ENCODE measurements at regions not wholly inside any gene's neighbourhood (a gene's known extent, or its start where the extent isn't known, plus 50 kb on each side); places are given as distances from the start of the nearest gene placed in this dataset.
"Not testable (repeated sequence)": the region's sequence is repeated elsewhere in the genome, so short reads cannot be mapped to it uniquely, and the experiment has no call there.

DNA sequence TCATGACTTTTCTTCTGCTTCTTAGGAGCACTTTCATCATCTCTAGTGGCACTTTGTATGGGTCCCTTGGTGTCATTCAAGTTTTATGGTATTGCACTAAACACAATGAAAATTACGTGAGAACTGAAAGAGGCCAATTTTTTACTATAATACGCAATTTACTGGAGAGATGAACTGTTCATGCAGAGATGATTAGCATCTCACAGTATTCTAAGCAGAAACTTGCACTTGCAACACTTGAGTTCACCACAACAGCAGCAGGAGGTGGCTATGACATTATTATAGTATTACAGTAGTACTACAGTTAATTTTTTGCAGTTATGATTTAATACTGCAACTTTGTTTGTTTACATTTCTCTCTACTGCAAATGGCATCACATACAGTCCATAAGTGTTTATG, 793.1 kb upstream of the CRIM1 start:
- no peak for DNase-seq (ENCODE audit: low read depth in 2 of 2)

- DNase-seq (ENCODE audit: low read depth in 2 of 2) = no peak
These were observed 807.4 kb upstream of the CRIM1 start for GRCh38 chr2:35548171-35548570.

- DNase-seq (ENCODE audit: low read depth in 2 of 2) = no peak
These were observed 810.3 kb upstream of the CRIM1 start for GRCh38 chr2:35545301-35545700.

DNA sequence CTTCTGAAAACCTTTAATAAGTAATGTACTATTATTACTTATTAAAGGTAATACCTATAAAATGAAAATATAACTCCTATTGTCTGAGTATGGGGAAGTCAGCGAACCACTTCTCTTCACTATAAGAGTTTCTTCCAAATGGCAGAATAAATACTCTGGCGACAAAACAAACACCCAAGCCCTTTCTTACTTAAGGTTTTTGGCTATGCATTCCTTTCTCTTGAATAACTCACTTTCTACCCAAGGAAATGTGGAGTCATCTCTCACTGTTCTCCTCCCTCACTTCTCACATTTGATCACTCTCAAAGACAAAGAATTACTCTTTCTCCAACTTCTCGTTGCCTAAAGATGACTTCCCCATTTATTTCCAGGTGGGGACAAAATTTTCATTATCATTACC, 816.8 kb upstream of the CRIM1 start:
- DNase-seq (ENCODE audit: low read depth in 2 of 2) = no peak

GRCh38 chr2:35530615-35531135, 824.9 kb upstream of the CRIM1 start:
- no peak for DNase-seq (ENCODE audit: low read depth in 2 of 2)

DNA sequence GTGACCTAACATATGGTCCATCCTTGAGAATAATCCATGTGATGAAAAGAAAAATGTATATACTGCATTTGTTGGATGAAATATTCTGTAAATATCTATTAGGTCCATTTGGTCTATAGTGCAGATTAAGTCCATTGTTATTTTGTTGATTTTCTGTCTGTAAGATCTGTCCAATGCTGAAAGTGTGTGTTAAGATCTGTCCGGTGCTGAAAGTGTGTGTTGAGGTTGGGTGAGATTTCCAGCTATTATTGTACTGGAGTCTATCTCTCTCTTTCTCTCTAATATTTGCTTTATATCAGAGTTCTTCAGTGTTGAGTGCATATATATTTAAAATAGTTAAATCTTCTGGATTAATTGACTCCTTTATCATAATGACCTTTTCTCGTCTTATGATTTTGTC, 828.8 kb upstream of the CRIM1 start:
- DNase-seq (ENCODE audit: low read depth in 2 of 2) = no peak

DNA sequence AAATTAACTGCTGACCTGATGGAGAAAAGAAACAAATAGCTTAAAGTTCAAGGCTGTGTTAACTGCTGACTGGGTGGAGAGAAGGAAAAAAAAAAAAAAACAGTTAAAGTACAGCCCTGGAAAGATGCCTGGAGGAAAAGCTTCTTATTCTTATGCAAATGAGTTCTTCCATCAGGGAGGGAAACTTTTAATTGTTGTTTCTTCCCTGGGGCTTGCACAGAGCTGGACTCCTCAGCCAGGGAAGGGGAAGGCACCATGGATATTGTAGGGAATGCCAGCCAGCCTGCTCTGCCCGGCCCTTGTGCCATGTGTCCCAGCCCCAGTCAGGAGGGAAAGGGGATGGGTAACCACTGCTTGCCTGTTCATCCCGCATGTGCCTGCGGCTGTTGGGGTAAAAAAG, 833.1 kb upstream of the CRIM1 start:
- no peak for DNase-seq (ENCODE audit: low read depth in 2 of 2)

DNA sequence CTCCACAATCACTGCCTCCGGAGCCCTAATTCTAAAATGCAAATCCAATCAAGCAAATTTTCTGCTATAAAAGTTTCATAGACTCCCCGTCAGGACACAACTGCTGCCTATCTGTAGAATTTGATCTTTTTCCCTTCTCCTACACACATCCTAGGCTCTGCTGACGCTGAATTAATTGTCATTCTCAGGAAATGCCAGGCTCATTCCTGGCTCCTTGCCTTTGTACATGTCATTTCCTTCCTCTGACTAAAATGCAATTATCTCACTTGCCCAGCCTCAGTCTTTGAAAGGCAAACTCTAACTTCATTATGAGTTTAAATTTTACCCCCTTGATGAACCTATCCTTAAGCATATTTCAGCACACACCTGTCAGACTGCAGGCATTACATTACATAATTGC, 844.9 kb upstream of the CRIM1 start:
- DNase-seq (ENCODE audit: low read depth in 2 of 2) = no peak

DNA sequence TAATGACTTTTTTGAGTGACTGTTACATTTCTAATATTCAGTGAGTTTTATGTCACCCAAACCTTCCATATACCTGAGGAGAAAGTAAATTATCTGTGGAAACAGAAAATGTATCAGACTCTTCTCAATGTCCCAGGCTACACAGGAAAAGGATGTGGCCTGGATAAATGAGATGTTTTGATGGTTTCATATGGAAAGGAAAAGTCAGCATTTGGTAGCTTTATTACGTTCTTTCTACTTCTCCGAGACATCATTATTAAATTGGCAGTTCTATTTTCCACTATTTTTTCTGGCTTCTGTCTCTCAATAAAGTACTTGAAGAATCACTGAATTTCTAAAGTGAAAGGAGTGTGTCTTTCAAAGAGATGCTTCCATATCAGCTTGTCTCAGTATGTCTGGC, 847.0 kb upstream of the CRIM1 start:
- no peak for DNase-seq (ENCODE audit: low read depth in 2 of 2)

DNA sequence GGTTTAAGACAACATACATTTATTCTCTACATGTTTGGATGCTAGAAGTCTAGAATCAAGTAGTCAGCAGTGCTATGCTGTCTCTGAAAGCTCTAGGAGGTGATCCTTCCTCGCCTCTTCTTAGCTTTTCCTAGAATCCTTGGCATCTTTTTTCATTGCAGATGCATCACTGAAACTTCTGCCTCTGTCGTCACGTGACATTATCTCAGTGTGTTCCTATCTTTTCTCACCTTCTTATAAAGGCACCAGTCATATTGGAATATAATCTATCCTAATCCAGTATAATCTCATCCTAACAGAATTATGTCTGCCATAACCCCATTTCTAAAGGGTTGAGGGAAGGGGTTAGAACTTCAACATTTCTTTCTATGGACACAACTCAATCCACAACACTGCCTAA, 851.2 kb upstream of the CRIM1 start:
- no peak for DNase-seq (ENCODE audit: low read depth in 2 of 2)

- no peak for DNase-seq (ENCODE audit: low read depth in 2 of 2)
These were observed 851.8 kb upstream of the CRIM1 start for GRCh38 chr2:35503738-35504199.

- no peak for DNase-seq (ENCODE audit: low read depth in 2 of 2)
These were observed 852.3 kb upstream of the CRIM1 start for GRCh38 chr2:35503311-35503710.

GRCh38 chr2:35501076-35501475, 854.5 kb upstream of the CRIM1 start:
- DNase-seq (ENCODE audit: low read depth in 2 of 2) = no peak

DNA sequence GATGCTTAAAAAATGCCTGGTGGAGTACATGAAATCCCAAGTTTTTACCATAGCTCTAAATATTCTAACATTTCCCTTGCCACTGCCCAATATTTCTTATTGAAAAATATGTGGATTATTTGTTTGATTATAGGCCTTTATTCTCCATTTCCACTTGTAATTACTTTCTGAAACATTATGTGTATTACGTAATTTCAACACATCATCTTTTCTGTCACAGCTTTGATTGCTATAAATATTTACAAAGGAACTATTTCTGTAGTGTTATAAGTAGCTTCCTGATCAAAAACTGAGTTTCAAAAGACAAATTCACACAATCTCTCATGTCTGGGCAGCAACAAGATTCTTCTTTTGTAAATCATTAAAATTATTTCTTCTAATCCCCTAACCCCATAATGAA, 859.6 kb upstream of the CRIM1 start:
- no peak for DNase-seq (ENCODE audit: low read depth in 2 of 2)

DNA sequence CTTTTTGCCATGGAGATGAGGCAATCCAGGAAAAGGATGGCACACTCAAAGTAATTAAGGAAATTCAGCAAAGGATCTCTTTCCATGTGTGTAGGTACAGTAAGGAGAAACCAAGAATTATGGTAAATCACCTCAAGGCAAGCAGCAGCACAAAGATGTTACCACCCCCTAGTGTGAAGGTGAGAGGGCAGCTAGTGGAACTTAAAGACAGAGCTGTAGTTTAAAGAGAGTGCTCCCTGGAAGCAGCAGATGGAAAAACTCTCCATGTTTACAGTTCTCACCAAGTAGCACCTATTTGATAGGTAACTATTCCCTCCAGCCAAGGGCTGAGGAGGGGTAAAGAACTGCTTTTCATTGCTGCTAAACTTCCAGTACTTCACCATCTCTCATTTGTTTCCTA, 860.4 kb upstream of the CRIM1 start:
- DNase-seq (ENCODE audit: low read depth in 2 of 2) = no peak

DNA sequence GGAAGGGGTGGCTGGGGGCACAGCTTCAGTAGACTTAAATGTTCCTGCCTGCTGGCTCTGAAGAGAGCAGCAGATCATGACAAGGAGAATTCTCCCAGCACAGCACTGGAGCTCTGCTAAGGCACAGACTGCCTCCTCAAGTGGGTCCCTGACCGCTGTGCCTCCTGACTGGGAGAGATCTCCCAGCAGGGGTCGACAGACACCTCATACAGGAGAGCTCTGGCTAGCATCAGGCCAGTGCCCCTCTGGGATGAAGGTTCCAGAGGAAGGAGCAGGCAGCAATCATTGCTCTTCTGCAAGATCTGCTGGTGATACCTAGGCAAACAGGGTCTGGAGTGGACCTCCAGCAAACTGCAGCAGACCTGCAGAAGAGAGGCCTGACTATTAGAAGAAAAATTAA, 877.5 kb upstream of the CRIM1 start:
- not testable (repeated sequence) for DNase-seq (ENCODE audit: low read depth in 2 of 2)

- no peak for DNase-seq (ENCODE audit: low read depth in 2 of 2)
These were observed 887.3 kb upstream of the CRIM1 start for GRCh38 chr2:35468245-35468644.

DNA sequence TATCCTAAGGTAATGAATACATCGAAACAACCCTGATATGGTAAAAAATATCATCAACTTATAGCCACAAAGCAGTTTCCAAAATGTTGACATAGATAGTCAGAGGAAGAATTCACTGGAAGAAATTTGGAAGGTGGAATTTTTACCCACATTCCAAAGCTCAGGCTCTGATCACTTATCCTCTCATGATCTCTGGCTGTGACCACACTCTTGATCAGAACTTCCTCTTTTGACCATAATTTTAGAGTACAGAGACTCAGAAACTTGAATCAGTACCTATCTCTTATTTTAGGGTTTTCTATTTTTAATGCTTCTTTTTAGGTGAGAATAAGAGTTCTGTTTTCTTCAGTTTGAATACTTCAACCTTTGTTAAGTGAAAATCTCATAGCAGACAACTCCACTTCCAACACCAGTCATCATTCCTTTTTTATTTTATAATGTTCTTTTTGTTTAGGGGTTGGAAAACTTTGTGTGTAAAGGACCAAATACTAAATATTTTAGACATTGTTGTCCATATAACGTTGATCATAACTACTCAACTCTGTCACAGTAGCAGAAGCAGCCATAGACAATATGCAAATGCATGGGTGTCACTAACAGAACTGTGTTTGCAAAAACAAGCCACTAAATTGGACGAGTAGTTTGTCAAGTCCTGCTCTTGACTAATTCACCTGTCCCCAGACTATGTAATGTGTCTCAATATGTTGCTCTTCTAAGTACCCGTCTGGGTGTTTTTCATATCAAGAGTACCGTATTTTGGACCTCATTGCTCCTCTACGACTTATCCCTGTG, 891.6 kb upstream of the CRIM1 start:
- DNase-seq (ENCODE audit: low read depth in 2 of 2) = no peak

DNA sequence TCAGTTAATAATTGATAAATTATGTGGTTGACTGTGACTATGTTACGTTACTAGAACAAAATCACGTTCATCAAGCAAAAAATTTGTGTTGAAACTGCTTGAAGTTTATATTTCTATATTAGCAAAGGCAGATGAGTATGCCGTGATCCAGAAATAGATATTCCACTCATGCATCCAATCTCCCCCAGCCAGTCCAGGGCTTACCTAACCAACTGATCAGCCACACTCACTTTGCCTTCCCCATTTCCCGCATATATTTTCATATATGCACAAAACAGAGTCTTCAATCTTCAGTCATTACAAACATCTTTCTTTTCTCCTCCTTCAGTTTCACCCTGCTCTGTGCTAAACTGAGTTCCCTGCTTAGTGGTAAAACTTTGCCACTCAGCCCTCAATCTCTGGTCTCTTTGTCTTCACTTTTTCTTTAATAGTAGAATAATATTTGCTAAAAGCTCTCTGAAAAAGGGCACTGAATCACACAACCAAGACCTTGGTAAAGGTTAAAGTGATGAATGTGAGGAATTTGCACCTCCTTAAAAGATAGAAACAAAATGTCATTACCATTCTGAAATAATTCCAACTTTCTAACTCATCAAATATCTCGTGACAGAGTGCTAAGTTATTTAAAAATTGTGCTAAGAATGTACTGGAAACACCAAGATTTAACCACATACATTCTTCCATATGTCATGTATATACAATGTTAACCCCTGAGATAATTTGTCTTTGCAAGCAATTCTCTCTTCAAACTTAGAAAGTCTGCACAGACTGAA, 893.2 kb upstream of the CRIM1 start:
- no peak for DNase-seq (ENCODE audit: low read depth in 2 of 2)

GRCh38 chr2:35461406-35461805, 894.2 kb upstream of the CRIM1 start:
- no peak for DNase-seq (ENCODE audit: low read depth in 2 of 2)

GRCh38 chr2:35454966-35455638, 900.5 kb upstream of the CRIM1 start:
- DNase-seq (ENCODE audit: low read depth in 2 of 2) = no peak

DNA sequence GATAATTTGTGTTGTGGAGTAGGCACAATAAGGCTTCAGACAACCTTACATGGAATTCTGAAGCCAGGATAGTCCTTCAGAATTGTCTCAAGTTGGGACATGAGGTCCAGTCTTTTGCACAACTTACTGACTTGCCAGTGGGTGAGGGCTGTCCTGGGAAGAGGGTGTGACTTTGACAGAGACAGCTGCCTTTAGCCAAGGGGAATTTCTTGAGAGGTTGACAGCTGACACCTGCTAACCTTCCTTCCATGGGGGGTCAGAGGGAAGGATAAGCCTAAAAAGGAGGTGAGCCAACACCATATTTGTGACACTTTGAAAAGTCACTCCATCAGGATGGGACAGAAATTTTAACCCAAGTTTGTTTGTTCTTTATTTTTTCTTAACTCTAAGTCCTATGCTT, 907.8 kb upstream of the CRIM1 start:
- no peak for DNase-seq (ENCODE audit: low read depth in 2 of 2)

All from stimulated activated CD4-positive, alpha-beta T cell treated with anti-CD3 and anti-CD28 coated beads, Interleukin-1b, Interleukin-23, amount 100 ng/mL, for 1 hour (primary cell).